ENCODE measurements at regions not wholly inside any gene's neighbourhood (a gene's known extent, or its start where the extent isn't known, plus 50 kb on each side); places are given as distances from the start of the nearest gene placed in this dataset.
"Not testable (repeated sequence)": the region's sequence is repeated elsewhere in the genome, so short reads cannot be mapped to it uniquely, and the experiment has no call there.

- 0% methylated on average over 1 of the region's 2 CpGs; no CpG with 5 or more reads in 1 of the 3 donors for WGBS, 3 donors
- H3K36me3 ChIP-seq (ENCODE audit: insufficient read depth in 1 of 2, low read depth in 1 of 2); H3K4me3 ChIP-seq; ATAC-seq; H3K9me3 ChIP-seq; H3K27me3 ChIP-seq (ENCODE audit: insufficient read depth in 3 of 3, low read length in 2 of 3); intact Hi-C loops (cut with DNase I); H3K27ac ChIP-seq; H3K4me1 ChIP-seq; DNase-seq: not testable (repeated sequence)
Observed at GRCh38 chr9:66771504-66771903, 129.0 kb upstream of the ZNF658 start.

GRCh38 chr9:66774618-66775017 lies 125.9 kb upstream of the ZNF658 start:
- H3K27ac ChIP-seq; DNase-seq; H3K4me1 ChIP-seq; H3K9me3 ChIP-seq; H3K4me3 ChIP-seq; H3K27me3 ChIP-seq (ENCODE audit: insufficient read depth in 3 of 3, low read length in 2 of 3); ATAC-seq; H3K36me3 ChIP-seq (ENCODE audit: insufficient read depth in 1 of 2, low read depth in 1 of 2); intact Hi-C loops (cut with DNase I): not testable (repeated sequence)
- 82 to 97% (median 92%) methylated on average over 5 to 7 of the region's 8 CpGs for WGBS, 3 donors

- H3K27ac ChIP-seq; H3K36me3 ChIP-seq (ENCODE audit: insufficient read depth in 1 of 2, low read depth in 1 of 2); H3K27me3 ChIP-seq (ENCODE audit: insufficient read depth in 3 of 3, low read length in 2 of 3); intact Hi-C loops (cut with DNase I); ATAC-seq; DNase-seq; H3K4me3 ChIP-seq; H3K9me3 ChIP-seq; H3K4me1 ChIP-seq: not testable (repeated sequence)
- WGBS, 3 donors, result 97% methylated on average over 3 of the region's 7 CpGs; no CpG with 5 or more reads in 2 of the 3 donors
Observed at GRCh38 chr9:66779944-66780661, 120.4 kb upstream of the ZNF658 start.

- H3K27ac ChIP-seq; intact Hi-C loops (cut with DNase I); ATAC-seq; H3K27me3 ChIP-seq (ENCODE audit: insufficient read depth in 3 of 3, low read length in 2 of 3); H3K9me3 ChIP-seq; DNase-seq; H3K4me1 ChIP-seq; H3K4me3 ChIP-seq; H3K36me3 ChIP-seq (ENCODE audit: insufficient read depth in 1 of 2, low read depth in 1 of 2): not testable (repeated sequence)
- WGBS, 3 donors, result 0 to 4% (median 0%) methylated on average over 1 of the region's 1 CpG
Observed at GRCh38 chr9:66781240-66781639, 119.3 kb upstream of the ZNF658 start.

- H3K4me3 ChIP-seq; H3K4me1 ChIP-seq; H3K27ac ChIP-seq; DNase-seq; ATAC-seq; H3K27me3 ChIP-seq (ENCODE audit: insufficient read depth in 3 of 3, low read length in 2 of 3); intact Hi-C loops (cut with DNase I); H3K9me3 ChIP-seq; H3K36me3 ChIP-seq (ENCODE audit: insufficient read depth in 1 of 2, low read depth in 1 of 2): not testable (repeated sequence)
- WGBS, 3 donors, result 71 to 78% (median 74%) methylated on average over 3 of the region's 6 CpGs
Observed at GRCh38 chr9:66782010-66782409, 118.5 kb upstream of the ZNF658 start.

GRCh38 chr9:66785603-66786002 lies 114.9 kb upstream of the ZNF658 start:
- H3K4me1 ChIP-seq; H3K36me3 ChIP-seq (ENCODE audit: insufficient read depth in 1 of 2, low read depth in 1 of 2); intact Hi-C loops (cut with DNase I); H3K27me3 ChIP-seq (ENCODE audit: insufficient read depth in 3 of 3, low read length in 2 of 3); H3K4me3 ChIP-seq; H3K27ac ChIP-seq; ATAC-seq; H3K9me3 ChIP-seq; DNase-seq: not testable (repeated sequence)
- WGBS, 3 donors, result 60 to 63% (median 60%) methylated on average over 3 of the region's 3 CpGs

GRCh38 chr9:66791092-66791750 lies 109.3 kb upstream of the ZNF658 start:
- DNase-seq; ATAC-seq; H3K27me3 ChIP-seq (ENCODE audit: insufficient read depth in 3 of 3, low read length in 2 of 3); H3K4me3 ChIP-seq; H3K9me3 ChIP-seq; intact Hi-C loops (cut with DNase I); H3K36me3 ChIP-seq (ENCODE audit: insufficient read depth in 1 of 2, low read depth in 1 of 2); H3K4me1 ChIP-seq; H3K27ac ChIP-seq: not testable (repeated sequence)
- WGBS, 3 donors, result 70 to 90% (median 71%) methylated on average over 1 of the region's 5 CpGs

- ATAC-seq; H3K4me1 ChIP-seq; intact Hi-C loops (cut with DNase I); DNase-seq; H3K9me3 ChIP-seq; H3K36me3 ChIP-seq (ENCODE audit: insufficient read depth in 1 of 2, low read depth in 1 of 2); H3K4me3 ChIP-seq; H3K27ac ChIP-seq; H3K27me3 ChIP-seq (ENCODE audit: insufficient read depth in 3 of 3, low read length in 2 of 3): not testable (repeated sequence)
- 17 to 29% (median 28%) methylated on average over 1 of the region's 2 CpGs for WGBS, 3 donors
Observed at GRCh38 chr9:66794769-66795168, 105.8 kb upstream of the ZNF658 start.

GRCh38 chr9:66795723-66796503 lies 104.6 kb upstream of the ZNF658 start:
- H3K4me1 ChIP-seq; H3K9me3 ChIP-seq; DNase-seq; H3K27ac ChIP-seq; H3K27me3 ChIP-seq (ENCODE audit: insufficient read depth in 3 of 3, low read length in 2 of 3); ATAC-seq; intact Hi-C loops (cut with DNase I); H3K36me3 ChIP-seq (ENCODE audit: insufficient read depth in 1 of 2, low read depth in 1 of 2); H3K4me3 ChIP-seq: not testable (repeated sequence)
- WGBS, 3 donors, result 60 to 84% (median 79%) methylated on average over 2 of the region's 3 CpGs

GRCh38 chr9:66797905-66798616 lies 102.5 kb upstream of the ZNF658 start:
- DNase-seq; H3K36me3 ChIP-seq (ENCODE audit: insufficient read depth in 1 of 2, low read depth in 1 of 2); H3K27ac ChIP-seq; ATAC-seq; H3K9me3 ChIP-seq; H3K27me3 ChIP-seq (ENCODE audit: insufficient read depth in 3 of 3, low read length in 2 of 3); intact Hi-C loops (cut with DNase I); H3K4me3 ChIP-seq; H3K4me1 ChIP-seq: not testable (repeated sequence)
- WGBS, 3 donors, result 43 to 46% (median 46%) methylated on average over 8 of the region's 8 CpGs

Data from psoas muscle (tissue), 7 donors.